ENCODE measurements at regions not wholly inside any gene's neighbourhood (a gene's known extent, or its start where the extent isn't known, plus 50 kb on each side); places are given as distances from the start of the nearest gene placed in this dataset.
"Not testable (repeated sequence)": the region's sequence is repeated elsewhere in the genome, so short reads cannot be mapped to it uniquely, and the experiment has no call there.

DNA sequence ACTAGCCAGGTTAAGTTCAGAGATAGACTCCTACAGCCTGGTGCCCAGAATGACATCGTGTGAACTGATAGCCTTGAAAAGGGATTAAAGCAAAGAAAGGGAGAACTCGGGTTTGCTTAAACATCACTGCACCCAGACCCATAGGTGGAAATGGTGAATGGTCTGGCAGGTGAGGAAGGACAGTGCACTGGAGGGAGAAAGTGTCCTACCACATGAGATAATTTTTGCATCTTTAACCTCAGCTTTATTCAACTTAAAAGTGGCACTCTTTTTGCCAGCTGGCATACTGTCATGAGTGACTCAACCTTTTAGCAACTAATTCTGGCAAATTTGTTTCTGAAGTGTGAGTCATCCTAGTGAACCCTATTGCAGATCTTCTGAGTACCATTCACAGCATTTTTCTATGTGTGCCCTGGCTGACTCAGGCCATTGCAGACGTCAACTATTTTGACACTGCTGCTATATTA is 53.0 kb upstream of the DAPP1 start:
- peak; percentile 7 to 53 (median 20) for DNase-seq

DNA sequence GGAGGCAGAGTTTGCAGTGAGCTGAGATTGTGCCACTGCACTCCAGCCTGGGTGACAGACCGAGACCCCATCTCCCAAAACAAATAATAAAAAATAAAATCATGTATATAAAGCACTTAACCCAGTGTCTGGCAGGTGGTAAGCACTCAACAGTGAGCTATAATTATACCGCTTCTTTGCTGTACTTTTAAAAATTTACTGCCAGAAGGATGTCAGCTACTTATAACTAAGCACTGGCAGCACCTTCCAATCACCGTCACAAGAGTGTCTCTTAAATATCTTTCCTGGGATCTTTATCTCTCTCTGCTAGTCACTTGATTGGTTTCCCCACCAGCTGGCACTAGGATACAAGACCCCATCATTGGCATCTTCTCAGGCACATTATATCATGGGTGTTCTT is 53.9 kb upstream of the DAPP1 start:
- no peak for DNase-seq

DNA sequence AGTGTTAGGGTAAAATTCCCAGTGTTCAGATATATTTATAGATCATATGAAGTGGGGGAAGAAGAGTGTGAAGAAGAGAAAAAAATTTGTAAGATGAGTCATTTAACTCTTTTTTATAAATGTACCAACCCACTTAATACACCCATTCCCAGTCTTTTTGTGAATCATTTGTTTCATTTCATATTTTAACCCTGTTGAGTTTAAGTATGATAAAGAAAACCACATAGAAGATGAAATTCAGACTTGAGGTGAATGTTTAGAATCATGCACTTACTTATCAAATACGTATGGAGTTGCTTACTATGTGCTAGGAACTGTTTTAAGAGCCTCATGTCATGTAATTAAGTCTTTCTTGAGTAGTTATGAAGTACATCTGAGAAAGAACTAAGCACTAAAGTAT is 56.6 kb upstream of the DAPP1 start:
- DNase-seq: no peak

DNA sequence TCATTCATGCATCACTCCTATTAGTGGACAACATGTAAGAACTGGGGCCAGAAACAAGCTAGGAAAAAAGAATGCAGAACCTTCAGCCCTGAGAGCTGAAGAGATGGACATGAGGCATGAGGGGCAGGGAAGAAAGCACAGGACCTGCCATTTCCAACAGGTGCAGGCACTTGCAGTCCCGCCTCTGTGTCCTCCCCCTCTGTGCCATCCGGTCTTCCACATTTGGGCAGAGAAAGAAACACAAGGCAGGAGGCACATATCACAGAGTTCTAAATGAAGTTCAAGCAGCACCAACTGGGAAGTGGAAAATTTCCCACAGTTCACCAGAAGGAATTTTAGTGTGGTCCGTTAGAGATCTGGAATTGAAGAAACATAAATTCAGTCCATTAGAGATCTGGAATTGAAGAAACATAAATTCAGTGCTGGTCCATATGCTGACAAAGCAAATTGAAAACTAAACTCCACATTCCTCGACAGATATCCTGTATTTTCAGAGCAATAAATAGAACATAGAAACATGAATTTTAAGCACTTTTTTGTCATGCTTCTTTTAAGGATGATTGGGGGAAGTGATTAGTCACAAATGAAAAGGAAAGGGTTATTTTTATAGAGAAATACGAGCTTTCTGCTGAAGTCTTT is 57.2 kb upstream of the DAPP1 start:
- DNase-seq: no peak

DNA sequence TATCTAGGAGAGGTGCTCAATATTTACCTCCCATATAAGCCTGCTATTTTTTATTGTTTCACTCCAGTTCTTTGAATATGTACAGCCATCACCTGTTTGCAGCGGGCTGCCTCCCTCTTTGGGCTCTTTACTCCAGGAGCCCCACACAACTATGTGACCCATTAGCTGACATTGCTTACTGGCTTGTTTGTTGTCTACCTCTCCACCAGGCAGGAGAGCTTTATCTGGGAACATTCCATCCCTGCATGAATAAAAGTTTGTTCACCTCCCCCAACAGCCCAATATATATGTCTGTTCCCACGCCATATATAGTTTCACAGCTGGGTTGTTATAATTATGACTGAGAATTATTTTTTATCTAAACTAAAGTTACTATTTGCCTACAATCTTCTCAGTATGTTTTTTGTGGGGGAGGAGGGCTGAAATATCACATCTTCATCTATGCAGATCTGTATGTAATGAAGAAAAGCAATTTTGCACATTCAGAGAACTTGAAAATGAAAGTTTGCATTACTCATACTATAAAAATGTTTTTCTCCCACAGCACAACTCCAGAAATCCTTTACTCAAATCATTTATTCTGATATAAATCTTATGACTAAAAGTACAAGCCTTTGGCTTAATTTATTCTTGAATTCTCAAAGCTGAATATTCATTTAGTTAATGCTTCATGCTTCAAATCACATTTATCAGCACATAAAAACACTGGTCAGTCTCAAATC is 61.2 kb upstream of the DAPP1 start:
- DNase-seq: no peak

DNA sequence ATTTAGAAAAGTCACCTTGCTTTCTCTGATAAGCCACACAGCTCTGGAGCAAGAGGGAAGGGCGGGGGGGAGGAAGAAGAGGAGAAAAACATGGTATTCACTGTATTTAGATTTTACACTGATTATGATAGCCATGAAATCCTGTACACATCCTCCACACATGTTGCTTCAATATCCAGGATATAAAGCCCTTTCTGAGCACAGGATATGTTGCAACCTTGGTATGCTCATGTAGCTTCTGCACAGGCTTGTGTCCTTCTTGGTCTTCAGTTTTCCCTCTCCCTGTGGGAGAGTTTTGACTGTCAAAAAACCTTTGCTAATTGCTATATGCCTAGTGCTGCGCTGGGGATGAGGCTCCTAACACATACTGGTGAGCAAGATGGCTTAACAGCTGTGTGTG is 61.9 kb upstream of the DAPP1 start:
- no peak for DNase-seq

DNA sequence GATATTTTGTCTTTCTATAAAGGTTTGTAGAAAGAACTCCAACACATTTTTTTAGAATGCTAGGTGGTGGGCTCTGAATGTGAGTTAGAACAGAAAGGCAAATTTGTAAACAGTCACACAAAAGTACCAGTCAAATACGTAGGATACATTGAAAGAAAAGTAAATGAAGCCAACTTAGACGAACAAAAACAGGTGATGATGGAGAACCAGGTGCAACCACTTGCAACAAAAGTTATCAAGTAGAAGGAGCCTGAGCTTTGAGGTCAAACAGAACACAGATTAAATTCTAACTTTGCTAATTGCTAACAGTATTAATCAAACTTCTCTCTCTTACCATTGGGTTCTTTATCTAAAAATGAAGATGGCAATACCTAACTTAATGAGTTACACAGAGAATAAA is 62.7 kb upstream of the DAPP1 start:
- DNase-seq: no peak

DNA sequence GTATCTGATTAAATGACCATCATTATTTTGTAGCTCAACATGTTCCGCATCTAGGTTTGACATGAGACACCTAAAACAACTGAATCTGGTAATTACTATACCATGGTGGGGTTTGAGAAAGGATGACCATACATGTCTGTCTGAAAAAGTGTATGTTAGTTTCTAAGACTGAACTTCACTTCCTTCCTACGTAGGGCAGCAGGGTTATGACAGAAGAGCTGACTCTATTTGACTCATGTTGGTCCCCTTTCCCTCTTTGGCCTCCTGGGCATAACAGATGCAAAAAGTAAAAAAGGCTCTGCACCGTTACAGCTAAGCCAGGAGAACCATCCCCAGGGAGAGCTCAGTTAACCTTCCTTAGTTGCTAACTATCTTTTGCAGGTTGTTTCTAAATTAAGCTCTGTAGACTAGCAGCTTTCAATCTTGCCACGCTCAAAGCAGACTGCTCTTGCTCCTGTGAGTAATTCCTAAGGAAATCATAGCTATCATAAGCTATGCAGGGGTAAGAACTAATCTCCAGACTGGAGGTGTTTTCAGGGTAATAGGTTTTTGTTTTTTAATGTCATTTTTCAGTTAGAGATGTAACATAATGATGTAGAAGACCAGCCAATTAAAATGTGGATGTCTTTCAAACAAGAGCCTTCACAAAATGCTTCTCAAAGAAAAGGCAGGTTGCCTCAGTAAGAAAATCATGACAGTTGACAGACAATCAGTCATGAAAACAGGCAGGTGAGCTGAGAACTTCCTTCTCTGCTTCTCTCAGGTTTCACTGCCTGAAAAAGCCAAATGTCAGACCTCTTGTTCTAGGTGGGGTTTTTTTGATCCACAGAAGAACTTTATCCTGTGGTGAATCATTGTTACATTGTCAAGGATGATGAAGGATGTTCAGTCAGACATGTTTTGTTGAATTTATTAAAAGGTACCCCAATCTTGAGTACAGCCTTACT is 66.9 kb upstream of the DAPP1 start:
- no peak for DNase-seq

DNA sequence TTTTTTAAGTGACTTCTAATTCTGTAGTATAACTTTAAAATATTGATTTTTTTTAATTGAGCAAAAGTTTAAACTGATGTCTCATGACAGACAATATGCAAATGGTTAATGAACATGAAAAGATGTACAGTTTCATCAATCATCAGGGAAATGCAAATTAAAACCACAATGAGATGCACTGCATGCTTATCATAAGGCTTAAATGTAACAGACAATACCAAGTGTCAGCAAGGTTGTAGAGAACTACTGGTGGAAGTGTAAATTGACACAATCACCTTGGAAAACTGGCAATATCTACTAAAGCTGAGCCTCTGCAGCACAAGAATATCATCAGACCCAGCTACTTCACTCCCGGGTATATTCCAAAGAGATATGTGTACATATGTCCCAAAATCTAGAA is 70.2 kb upstream of the DAPP1 start:
- DNase-seq: no peak

DNA sequence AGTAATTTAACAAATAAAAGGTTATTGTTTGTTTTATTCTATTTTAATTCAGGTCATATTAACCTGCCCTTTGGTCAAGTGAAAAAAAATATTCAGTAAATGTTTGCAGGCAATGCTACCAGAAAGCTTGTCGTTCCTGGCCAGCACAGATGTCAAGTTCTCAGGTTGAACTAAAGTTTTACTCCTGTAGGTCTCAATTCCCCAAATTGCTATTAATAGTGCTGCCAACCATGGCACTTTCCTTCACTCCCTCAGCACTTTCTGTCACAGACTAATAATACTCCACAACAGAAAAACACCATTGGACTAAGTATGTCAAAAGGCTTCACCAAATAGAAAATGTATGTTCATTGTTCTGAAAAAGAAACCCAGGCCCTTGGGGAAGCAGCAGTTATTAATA is 79.2 kb upstream of the C4orf54 start:
- DNase-seq: no peak

DNA sequence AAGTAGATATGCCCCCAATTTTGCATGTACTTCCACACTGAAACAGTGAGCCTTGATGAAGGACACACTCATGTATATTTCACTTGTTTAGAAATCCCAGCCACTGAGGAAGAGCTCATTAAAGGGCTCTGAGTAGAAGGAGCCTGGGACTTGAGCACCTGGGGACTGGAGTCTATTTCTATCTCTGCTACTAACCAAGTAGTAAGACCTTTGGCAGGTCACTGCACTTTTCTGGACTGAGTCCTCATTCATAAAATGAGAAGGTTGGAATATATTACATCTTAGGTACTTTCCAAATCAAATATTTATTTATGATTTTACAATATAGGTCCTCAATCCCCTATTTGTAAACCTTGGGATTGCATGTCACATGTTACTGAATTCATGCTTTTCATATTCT is 78.2 kb upstream of the C4orf54 start:
- DNase-seq: no peak

DNA sequence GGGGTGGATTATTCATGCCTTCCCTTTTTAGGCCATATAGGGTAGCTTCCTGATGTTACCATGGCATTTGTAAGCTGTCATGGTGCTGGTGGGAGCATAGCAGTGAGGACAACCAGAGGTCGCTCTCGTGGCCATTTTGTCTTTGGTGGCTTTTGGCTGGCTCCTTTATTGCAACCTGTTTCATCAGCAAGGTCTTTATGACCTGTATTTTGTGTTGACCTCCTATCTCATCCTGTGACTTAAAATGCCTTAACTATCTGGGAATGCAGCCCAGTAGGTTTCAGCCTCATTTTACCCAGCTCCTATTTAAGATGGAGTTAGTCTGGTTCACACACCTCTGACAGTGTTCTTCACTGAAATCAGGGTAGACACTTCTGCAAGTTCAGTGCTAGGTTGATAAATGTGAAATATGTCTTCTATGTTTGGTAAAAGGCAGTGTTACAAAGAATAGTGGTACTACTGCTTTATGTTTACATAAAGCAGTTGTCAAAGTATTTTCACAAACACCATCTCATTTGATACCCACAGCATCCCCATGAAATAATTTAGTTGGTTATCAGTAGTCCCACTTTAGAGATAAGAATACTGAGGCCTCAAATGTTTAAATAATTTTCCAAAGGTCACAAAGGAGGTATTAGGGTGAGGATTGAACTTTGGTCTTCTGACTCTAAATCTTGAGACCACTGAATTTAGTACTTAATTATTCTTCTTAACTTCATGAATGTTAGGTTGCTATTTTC is 77.1 kb upstream of the C4orf54 start:
- no peak for DNase-seq

DNA sequence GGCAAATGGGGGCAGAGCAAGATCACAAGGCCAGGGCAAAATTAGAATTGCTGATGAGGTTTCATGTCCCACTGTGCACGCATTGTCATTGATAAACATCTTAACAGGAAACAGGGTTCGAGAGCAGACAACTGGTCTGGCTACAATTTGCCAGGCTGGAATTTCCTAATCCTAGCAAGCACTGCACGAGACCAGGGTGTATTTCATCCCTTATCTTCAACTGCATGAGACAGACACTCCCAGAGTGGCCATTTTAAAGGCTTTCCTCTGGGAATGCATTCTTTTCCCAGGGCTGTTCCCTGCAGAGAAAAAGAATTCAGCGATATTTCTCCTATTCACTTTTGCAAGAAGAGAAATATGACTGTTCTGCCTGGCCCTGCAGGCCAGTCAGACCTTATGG is 75.8 kb upstream of the C4orf54 start:
- DNase-seq: not testable (repeated sequence)

DNA sequence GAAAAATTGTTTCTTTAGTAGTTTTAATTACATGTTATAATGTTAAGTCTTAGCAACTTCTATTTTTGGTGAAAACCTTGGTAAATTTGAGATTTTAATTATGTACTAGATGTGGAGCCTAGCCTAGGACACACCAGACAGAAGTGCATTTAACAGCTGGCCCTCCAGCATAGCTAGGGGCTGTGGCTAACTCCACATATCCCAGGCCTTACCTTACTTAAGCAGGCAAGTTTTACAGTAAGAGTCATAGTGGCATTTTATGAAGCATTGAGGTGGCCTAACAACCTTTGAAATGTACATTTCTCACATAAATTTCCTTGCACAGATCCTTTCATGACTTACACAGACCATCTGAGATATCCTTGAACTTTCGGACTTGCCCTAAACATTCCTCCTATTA is 71.6 kb upstream of the C4orf54 start:
- no peak for DNase-seq

DNA sequence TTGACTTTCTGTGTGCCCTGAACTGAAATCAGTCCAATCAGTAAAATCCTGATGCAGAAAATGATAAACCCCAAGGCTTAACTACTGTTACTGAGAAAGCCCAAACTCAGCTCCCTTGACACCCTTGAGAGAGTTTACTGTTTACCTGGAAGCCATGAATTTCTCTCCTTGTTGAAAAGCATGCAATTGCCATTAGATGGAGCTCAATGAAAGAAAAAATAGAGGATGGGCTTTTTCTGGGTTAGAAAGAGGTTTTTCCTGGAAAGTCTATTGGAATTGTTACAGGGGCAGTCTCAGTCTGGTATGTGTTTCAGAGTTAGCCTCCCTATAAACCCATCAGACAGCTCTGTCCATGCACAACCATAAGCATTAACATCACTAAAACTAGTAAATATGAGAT is 66.4 kb upstream of the C4orf54 start:
- no peak for DNase-seq

DNA sequence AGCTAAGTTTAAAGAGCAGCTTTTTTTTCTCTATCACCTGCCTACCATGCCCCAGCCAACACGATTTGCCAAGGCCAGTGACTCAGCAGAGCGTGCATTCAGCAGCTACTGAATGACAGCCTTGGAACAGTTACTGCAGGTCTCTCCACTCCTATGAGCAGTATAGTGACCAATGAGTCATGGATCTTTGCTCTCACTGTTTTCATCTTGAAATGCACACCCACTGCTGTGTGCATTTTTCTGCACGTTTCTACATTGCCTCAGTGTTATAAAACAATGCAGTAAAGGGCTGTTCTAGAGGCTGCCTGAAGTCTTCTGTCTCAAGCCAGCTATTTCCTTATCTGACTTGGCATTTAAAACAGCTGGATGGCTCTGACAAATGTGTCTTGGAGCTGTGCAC is 66.0 kb upstream of the C4orf54 start:
- DNase-seq: peak; percentile 17 to 45 (median 38)

DNA sequence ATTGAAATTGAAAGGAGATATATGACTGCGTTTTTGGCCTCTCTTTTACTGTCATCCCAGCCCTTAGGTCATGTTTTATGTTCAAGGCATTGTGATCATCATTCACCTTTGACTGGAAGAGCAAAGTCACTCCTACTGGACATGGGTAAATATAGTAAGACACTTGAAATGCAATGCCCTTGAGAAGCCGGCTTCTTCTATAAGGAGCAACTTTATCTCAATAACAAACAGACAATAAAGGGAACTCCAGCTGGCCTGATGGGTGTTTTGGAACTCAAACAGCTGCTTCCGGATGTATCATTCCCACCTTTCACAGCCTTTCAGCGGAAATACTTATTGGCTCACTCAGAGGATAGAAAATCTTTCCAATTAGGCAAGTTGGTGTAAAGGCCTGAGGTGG is 65.1 kb upstream of the C4orf54 start:
- DNase-seq: no peak

DNA sequence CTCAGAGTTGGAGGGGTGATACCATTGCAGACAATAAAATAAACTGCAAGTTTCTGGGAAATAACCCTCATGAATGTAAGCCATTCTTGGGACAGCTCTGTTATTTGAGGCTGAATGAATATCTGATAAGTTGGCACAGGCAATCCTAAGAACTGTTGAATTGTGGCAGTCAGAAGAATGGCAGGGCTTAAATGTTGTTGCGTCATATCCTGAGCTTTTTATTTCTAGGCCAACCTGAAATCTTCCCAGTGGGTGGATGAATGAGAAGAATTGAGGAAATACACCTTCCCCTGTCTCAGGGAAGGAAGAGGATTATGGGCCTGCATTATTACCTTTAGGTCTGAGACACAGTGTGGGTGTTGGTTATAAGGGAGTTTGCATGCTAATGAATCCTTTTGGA is 64.4 kb upstream of the C4orf54 start:
- DNase-seq: no peak

DNA sequence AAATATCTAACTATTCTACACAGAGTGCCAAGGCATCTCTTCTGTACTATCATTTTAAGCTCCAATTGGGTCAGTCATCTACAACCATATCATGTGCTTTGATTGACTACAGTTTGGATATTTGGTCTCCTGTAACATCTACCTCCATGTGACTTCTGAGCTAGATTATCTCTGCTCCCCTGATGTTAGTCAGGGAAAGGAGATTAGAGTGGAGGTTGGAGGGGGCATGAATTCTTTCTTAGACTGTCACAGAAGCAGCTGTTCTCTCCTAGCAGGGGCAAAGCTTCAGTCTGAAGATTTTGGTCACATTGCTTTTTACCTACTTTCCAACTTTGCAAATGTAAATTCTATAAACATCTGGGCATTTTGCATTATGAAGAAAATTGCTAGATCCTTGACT is 62.6 kb upstream of the C4orf54 start:
- no peak for DNase-seq

DNA sequence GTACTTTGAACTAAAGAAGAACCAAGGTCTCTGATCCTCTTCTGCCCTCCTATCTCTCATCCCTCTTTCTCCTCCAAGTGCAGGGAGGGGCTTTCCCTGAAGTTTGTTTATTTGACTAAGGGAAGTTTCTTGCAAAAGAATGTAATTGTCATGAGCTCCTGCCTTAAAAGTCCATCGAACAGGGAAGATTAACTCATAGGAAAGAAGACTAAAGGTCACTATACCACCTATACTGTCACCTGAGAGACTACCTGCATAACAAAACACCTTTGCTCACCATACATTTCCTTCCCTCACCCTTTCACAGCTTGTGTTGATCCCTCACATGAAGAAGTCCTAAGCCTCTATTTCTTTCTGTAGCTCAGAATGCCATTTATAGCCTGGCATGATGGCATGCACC is 59.4 kb upstream of the C4orf54 start:
- no peak for DNase-seq

DNA sequence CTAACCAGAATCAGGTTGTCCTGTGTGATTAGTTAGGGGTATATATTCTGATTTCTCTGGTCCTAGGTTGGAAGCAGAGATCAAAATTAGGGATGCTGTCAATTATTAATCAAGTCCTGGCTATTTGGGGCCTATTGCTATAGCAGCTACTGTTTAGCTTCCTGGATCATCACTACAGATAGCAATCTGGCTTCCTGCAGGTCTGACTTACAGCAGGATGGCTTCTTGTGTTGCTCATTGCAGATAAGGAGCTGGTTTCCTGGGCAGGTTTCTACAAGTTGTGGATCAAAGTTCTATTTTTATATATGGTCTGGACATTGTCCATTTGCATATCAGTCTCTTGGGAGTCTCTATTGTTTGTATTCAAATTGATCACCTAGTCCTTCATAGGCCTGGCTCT is 57.7 kb upstream of the C4orf54 start:
- no peak for DNase-seq

DNA sequence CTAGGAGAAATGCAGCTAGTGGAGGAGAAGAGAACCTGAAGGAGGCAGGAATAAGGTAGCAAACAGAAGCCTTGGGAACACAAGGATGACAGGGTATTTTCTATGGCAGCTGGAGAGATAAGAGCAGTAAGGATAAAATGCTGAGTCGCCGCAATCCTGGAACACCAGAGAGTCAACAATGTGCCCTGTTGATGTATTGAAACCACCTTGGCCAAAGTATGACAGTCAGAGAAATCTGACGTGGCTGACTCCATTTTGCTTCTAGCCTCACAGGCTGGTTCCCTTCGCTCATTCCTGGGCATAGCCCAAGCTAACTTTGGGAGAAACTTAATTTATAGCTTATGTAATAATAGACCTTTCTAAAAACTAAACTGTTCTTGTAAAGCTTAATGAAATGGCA is 56.6 kb upstream of the C4orf54 start:
- no peak for DNase-seq

DNA sequence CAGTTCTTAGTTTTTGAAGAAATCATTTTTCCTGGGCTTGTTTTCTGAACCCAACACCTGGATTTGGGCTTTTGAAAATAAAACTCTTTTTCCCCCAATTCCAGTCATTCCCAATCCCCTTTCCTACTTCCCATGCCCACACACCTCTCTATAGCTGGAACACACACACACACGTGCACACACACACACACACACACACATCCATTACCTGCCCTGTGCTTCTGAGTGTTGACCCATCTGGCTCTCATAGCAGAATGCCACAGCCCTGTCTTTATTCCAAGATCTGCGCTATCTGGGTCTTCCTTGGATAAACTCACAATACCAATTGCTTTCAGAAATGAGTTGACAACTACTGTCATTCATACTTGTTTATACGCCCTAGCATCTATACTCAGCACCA is 54.9 kb upstream of the C4orf54 start:
- DNase-seq: no peak
